A549 (cell line): ENCODE measurements at regions not wholly inside any gene's neighbourhood (a gene's known extent, or its start where the extent isn't known, plus 50 kb on each side); places are given as distances from the start of the nearest gene placed in this dataset.

Source experiments
- ATAC-seq, 2 experiments: fragments of 200-7000 bp in 1 of 2; fragments of >200 bp in 1 of 2; cut with Nextera tagmentation in 1 of 2; cut with Tn5 transposase in 1 of 2; 3 replicates each; pipeline versions ENCODE4 v1.8.0 to v1.9.1; 2018 to 2020; ENCODE audit warnings: mild to moderate bottlenecking in 1 of 2, moderate library complexity in 1 of 2
- CTCF ChIA-PET: fragments of 300-600 bp; sonication (Branson Sonifier 250); formaldehyde crosslinking; extraction: SDS; loops from one replicate; lab custom pipeline; 2021; ENCODE audit warnings: antibody characterized with exemption, inconsistent platforms; lab: Yijun Ruan, JAX
- POLR2A ChIA-PET: fragments of 350-600 bp; formaldehyde crosslinking; extraction: SDS; loops from one replicate; lab custom pipeline; 2021; ENCODE audit warnings: antibody characterized with exemption, inconsistent platforms; lab: Yijun Ruan, JAX
- DNase-seq, 2 experiments: peaks; one replicate each; pipeline versions ENCODE4 v3.0.0 to v3.0.0-alpha.2; 2011 to 2016; ENCODE audit warnings: low read depth in 1 of 2, low spot score in 1 of 2
- FAIRE-seq: peaks from 2 replicates; lab custom pipeline; 2011; peaks lifted over from hg19 to GRCh38; lab: Jason Lieb, UNC
- H3K27ac ChIP-seq, 2 experiments: fragments of >200 bp; sonication (Bioruptor Twin); formaldehyde crosslinking; 3 replicates each; pipeline ENCODE4 v1.5.1; 2016 to 2017
- H3K4me1 ChIP-seq: fragments of >200 bp; sonication (Bioruptor Twin); formaldehyde crosslinking; 3 replicates; pipeline ENCODE4 v1.6.1; 2016
- H3K4me2 ChIP-seq: fragments of >200 bp; sonication (Bioruptor Twin); formaldehyde crosslinking; 3 replicates; pipeline ENCODE4 v1.6.1; 2016
- H3K4me3 ChIP-seq: fragments of >200 bp; sonication (Bioruptor Twin); formaldehyde crosslinking; 3 replicates; pipeline ENCODE4 v1.5.1; 2016
- H3K9me3 ChIP-seq: fragments of >200 bp; sonication (Bioruptor Twin); formaldehyde crosslinking; 3 replicates; pipeline ENCODE4 v1.6.1; 2016
- BCL3 ChIP-seq: fragments of >200 bp; sonication (Bioruptor Twin); formaldehyde crosslinking; IDR thresholded peaks from 3 replicates; pipeline ENCODE4 v1.6.1; 2016
- BHLHE40 ChIP-seq: IDR thresholded peaks from 2 replicates; pipeline ENCODE4 v1.6.1; 2012; ENCODE audit warnings: low read depth, low read length, inconsistent platforms
- CBX8 ChIP-seq: fragments of 200-600 bp; sonication (generic); IDR thresholded peaks from 2 replicates; pipeline ENCODE4 v1.6.1; 2016
- CTCF ChIP-seq: fragments of >200 bp; sonication (Bioruptor Twin); formaldehyde crosslinking; IDR thresholded peaks from 3 replicates; pipeline ENCODE4 v1.5.1; 2016
- EHF ChIP-seq: fragments of 250-450 bp; sonication (Bioruptor Pico); IDR thresholded peaks from 2 replicates; pipeline ENCODE4 v1.5.0; 2020; ENCODE audit warnings: mild to moderate bottlenecking
- FOSL2 ChIP-seq, 2 experiments: fragments of 450-650 bp in 1 of 2; fragments of >200 bp in 1 of 2; sonication (Bioruptor Twin) in 1 of 2; formaldehyde crosslinking; IDR thresholded peaks; 2 replicates each; pipeline versions ENCODE4 v1.5.0 to v1.6.1; 2016 to 2020; ENCODE audit warnings: mild to moderate bottlenecking in 1 of 2, moderate library complexity in 1 of 2
- GATA3 ChIP-seq: IDR thresholded peaks from 2 replicates; pipeline ENCODE4 v1.6.1; 2012; ENCODE audit warnings: borderline replicate concordance
- HES2 ChIP-seq: fragments of >200 bp; sonication (Bioruptor Twin); formaldehyde crosslinking; IDR thresholded peaks from 2 replicates; pipeline ENCODE4 v1.6.1; 2016
- HEYL ChIP-seq: fragments of 250-450 bp; sonication (Bioruptor Pico); IDR thresholded peaks from 2 replicates; pipeline ENCODE4 v1.8.0; 2021; ENCODE audit warnings: mild to moderate bottlenecking, moderate library complexity
- HMGXB4 ChIP-seq: fragments of 250-450 bp; sonication (Bioruptor Pico); IDR thresholded peaks from 2 replicates; pipeline ENCODE4 v1.5.0; 2021; ENCODE audit warnings: mild to moderate bottlenecking, moderate library complexity, borderline replicate concordance
- HOXA7 ChIP-seq: fragments of 250-450 bp; sonication (Bioruptor Pico); IDR thresholded peaks from 2 replicates; pipeline ENCODE4 v1.5.0; 2020; ENCODE audit warnings: mild to moderate bottlenecking, moderate library complexity
- HOXB13 ChIP-seq: fragments of 250-450 bp; sonication (Bioruptor Pico); IDR thresholded peaks from 2 replicates; pipeline ENCODE4 v1.5.0; 2020; ENCODE audit warnings: low read depth, mild to moderate bottlenecking, moderate library complexity
- HOXB5 ChIP-seq: fragments of 250-450 bp; sonication (Bioruptor Pico); IDR thresholded peaks from 2 replicates; pipeline ENCODE4 v1.5.0; 2020; ENCODE audit warnings: mild to moderate bottlenecking, moderate library complexity
- JUN ChIP-seq, 2 experiments: fragments of >200 bp; sonication (Bioruptor Twin); formaldehyde crosslinking; IDR thresholded peaks; 2 replicates in 1 of 2; 3 replicates in 1 of 2; pipeline ENCODE4 v1.6.1; 2016 to 2017
- JUNB ChIP-seq: fragments of >200 bp; sonication (Bioruptor Twin); formaldehyde crosslinking; IDR thresholded peaks from 2 replicates; pipeline ENCODE4 v1.6.1; 2016
- KDM1A ChIP-seq: fragments of 200-600 bp; sonication (generic); IDR thresholded peaks from 2 replicates; pipeline ENCODE4 v1.6.1; 2016; ENCODE audit warnings: low read depth, mild to moderate bottlenecking
- KDM5A ChIP-seq: fragments of 200-600 bp; sonication (generic); IDR thresholded peaks from 2 replicates; pipeline ENCODE4 v1.6.1; 2016; ENCODE audit warnings: antibody characterized with exemption, mild to moderate bottlenecking
- MAFK ChIP-seq: fragments of 450-650 bp; IDR thresholded peaks from 2 replicates; pipeline ENCODE4 v1.6.1; 2014; ENCODE audit not compliant: partially characterized antibody
- NPAS2 ChIP-seq: fragments of 250-450 bp; sonication (Bioruptor Pico); IDR thresholded peaks from 2 replicates; pipeline ENCODE4 v1.8.0; 2022; ENCODE audit warnings: mild to moderate bottlenecking, moderate library complexity, borderline replicate concordance
- PHF8 ChIP-seq: fragments of 200-600 bp; sonication (generic); IDR thresholded peaks from 2 replicates; pipeline ENCODE4 v1.6.1; 2016; ENCODE audit warnings: low read depth, mild to moderate bottlenecking, antibody characterized with exemption, moderate library complexity, borderline replicate concordance
- POLR2A ChIP-seq: IDR thresholded peaks from 2 replicates; pipeline ENCODE4 v1.6.1; 2012; ENCODE audit warnings: mild to moderate bottlenecking, low read length
- RAD21 ChIP-seq, 2 experiments: fragments of >200 bp in 1 of 2; sonication (Bioruptor Twin) in 1 of 2; formaldehyde crosslinking in 1 of 2; IDR thresholded peaks in 1 of 2; conservative IDR thresholded peaks in 1 of 2; 2 replicates in 1 of 2; 3 replicates in 1 of 2; pipeline ENCODE4 v1.6.1; 2012 to 2018; ENCODE audit warnings: inconsistent platforms in 1 of 2
- RARB ChIP-seq: fragments of 250-450 bp; sonication (Bioruptor Pico); IDR thresholded peaks from 2 replicates; pipeline ENCODE4 v1.8.0; 2021; ENCODE audit warnings: mild to moderate bottlenecking, moderate library complexity
- RCOR1 ChIP-seq: fragments of 150-350 bp; IDR thresholded peaks from 2 replicates; pipeline ENCODE4 v1.6.1; 2014; ENCODE audit warnings: antibody characterized with exemption, low read length, low read depth
- SMC3 ChIP-seq: fragments of >200 bp; sonication (Bioruptor Twin); formaldehyde crosslinking; IDR thresholded peaks from 3 replicates; pipeline ENCODE4 v1.6.1; 2018; ENCODE audit warnings: inconsistent platforms
- SREBF2 ChIP-seq: fragments of 450-650 bp; IDR thresholded peaks from 2 replicates; pipeline ENCODE4 v1.6.1; 2014; ENCODE audit warnings: mild to moderate bottlenecking, moderate library complexity
- TFCP2L1 ChIP-seq: fragments of 250-450 bp; sonication (Bioruptor Pico); IDR thresholded peaks from 2 replicates; pipeline ENCODE4 v1.5.0; 2021; ENCODE audit warnings: mild to moderate bottlenecking
- ZNF302 ChIP-seq: fragments of 250-450 bp; sonication (Bioruptor Pico); IDR thresholded peaks from 2 replicates; pipeline ENCODE4 v1.9.0; 2021; ENCODE audit warnings: inconsistent platforms, mild to moderate bottlenecking, moderate library complexity
- WGBS: methylation state at CpG from one replicate; pipeline ENCODE4 v1.1.6; 2017; ENCODE audit errors: missing lambda C conversion rate; 5-methylcytosine and 5-hydroxymethylcytosine counted together
- TF ChIP-seq, protein P1 (sequence below): IDR thresholded peaks from 2 replicates; pipeline ENCODE4 v1.6.1; 2012

- DNase-seq (no peak), FAIRE-seq (no peak), ATAC-seq (no peak)
- H3K4me2 ChIP-seq, result no peak overlapping the region
- 75% methylated on average over 2 of the region's 2 CpGs for WGBS
- POLR2A ChIA-PET, result no interaction called here
- no peaks in the 10 kb centered on the region for H3K9me3 ChIP-seq
- peaks cover 24% of the 10 kb centered on the region for H3K4me1 ChIP-seq
- CTCF ChIA-PET, result interaction anchor here (0.9 to 3.0 kb wide), 5 partner anchors 22 to 44 kb away, joined by 3 to 14 read pairs (median 8); no protein-coding TSS in a partner anchor
- H3K4me3 ChIP-seq, result no peak overlapping the region
- no peak for TF ChIP-seq HOXA7 (CRISPR knock-in tag)
- TF ChIP-seq, protein P1, sequence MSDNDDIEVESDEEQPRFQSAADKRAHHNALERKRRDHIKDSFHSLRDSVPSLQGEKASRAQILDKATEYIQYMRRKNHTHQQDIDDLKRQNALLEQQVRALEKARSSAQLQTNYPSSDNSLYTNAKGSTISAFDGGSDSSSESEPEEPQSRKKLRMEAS, result no peak
- TF ChIP-seq KDM5A, result no peak
- no peak for TF ChIP-seq POLR2A
- no peak for TF ChIP-seq HMGXB4 (CRISPR knock-in tag)
- no peak for TF ChIP-seq HOXB13
- no peak for TF ChIP-seq BHLHE40
- peak overlapping the region in 1 of 2 experiments; percentile 83; a peak in 1 of 6 replicates for H3K27ac ChIP-seq
These were observed 189.1 kb upstream of the PRSS1 start for GRCh38 chr7:142560166-142560565.

GRCh38 chr7:142557971-142558582, 191.2 kb upstream of the PRSS1 start:
- ChIA-PET CTCF (interaction anchor here (0.6 to 3.0 kb wide), 14 partner anchors 10 to 225 kb away, joined by 3 to 14 read pairs (median 4); no protein-coding TSS in a partner anchor), POLR2A (no interaction called here)
- peak; percentile 35 to 72 for DNase-seq
- no peak overlapping the region; the same call in 2 of the 3 replicates for H3K4me2 ChIP-seq
- no peak overlapping the region for H3K4me3 ChIP-seq
- H3K9me3 ChIP-seq, result no peaks in the 10 kb centered on the region
- 65% methylated on average over 5 of the region's 5 CpGs for WGBS
- no peak for FAIRE-seq
- ATAC-seq, result peak; percentile 26 to 77; a peak in 3 of 6 replicates
- H3K27ac ChIP-seq, result peak overlapping the region; percentile 66 to 83
- TF ChIP-seq RAD21 (conservative IDR thresholded peaks at IDR 0.05 in 1 of 2, IDR thresholded peaks at IDR 0.05 in 1 of 2) (peak in 1 of 2 experiments; percentile 38; a peak in 2 of 5 replicates), BHLHE40 (no peak), KDM5A (no peak), CTCF (peak; percentile 47), ZNF302 (CRISPR knock-in tag) (no peak), JUNB (no peak)
- H3K4me1 ChIP-seq, result peaks cover 24% of the 10 kb centered on the region

- WGBS, result 0% methylated on average over 5 of the region's 5 CpGs
- H3K9me3 ChIP-seq, result no peaks in the 10 kb centered on the region
- H3K4me1 ChIP-seq, result peaks cover 24% of the 10 kb centered on the region
- peak overlapping the region; percentile 66 to 83 for H3K27ac ChIP-seq
- no peak overlapping the region for H3K4me3 ChIP-seq
- ChIA-PET POLR2A (no interaction called here), CTCF (interaction anchor here (1.0 to 4.1 kb wide), 3 partner anchors 11 to 47 kb away, joined by 3 to 25 read pairs (median 3); no protein-coding TSS in a partner anchor)
- ATAC-seq, result peak; percentile 97
- DNase-seq, result peak; percentile 79 to 87
- no peak for FAIRE-seq
- H3K4me2 ChIP-seq, result peak overlapping the region; percentile 55
- TF ChIP-seq KDM1A (no peak), RCOR1 (no peak), CBX8 (no peak), BCL3 (no peak), HOXB5 (CRISPR knock-in tag) (no peak), HES2 (no peak), FOSL2 (IDR thresholded peaks at IDR 0.05) (peak; percentile 90), FOSL2 (CRISPR knock-in tag; IDR thresholded peaks at IDR 0.05) (peak; percentile 94), PHF8 (no peak), KDM5A (no peak), RARB (no peak), ZNF302 (CRISPR knock-in tag) (no peak), MAFK (peak; percentile 98), HEYL (CRISPR knock-in tag) (no peak), EHF (CRISPR knock-in tag) (no peak), HOXA7 (CRISPR knock-in tag) (no peak), SREBF2 (no peak), JUN (IDR thresholded peaks at IDR 0.05) (peak in 1 of 2 experiments; percentile 72; a peak in 2 of 5 replicates), TFCP2L1 (no peak), GATA3 (peak; percentile 74; the same call in 1 of the 2 replicates), NPAS2 (CRISPR knock-in tag) (no peak), SMC3 (no peak)
- TF ChIP-seq, protein P1, result peak; percentile 80
These were observed 192.5 kb upstream of the PRSS1 start for GRCh38 chr7:142556740-142557139.
